Astrocyte (in vitro differentiated cells and primary cell): ENCODE measurements at regions not wholly inside any gene's neighbourhood (a gene's known extent, or its start where the extent isn't known, plus 50 kb on each side); places are given as distances from the start of the nearest gene placed in this dataset.

Experiments used
- DNase-seq: peaks from one replicate; pipeline ENCODE4 v3.0.0-alpha.2; 2010; ENCODE audit warnings: low read depth
- FAIRE-seq: peaks from 2 replicates; lab custom pipeline; 2011; peaks lifted over from hg19 to GRCh38; lab: Jason Lieb, UNC
- H2AFZ ChIP-seq: 2 replicates; pipeline ENCODE4 v1.6.0; 2012; ENCODE audit warnings: low read depth, low read length, inconsistent platforms
- H3K27ac ChIP-seq: 2 replicates; pipeline ENCODE4 v1.5.1; 2011; ENCODE audit warnings: low read depth, low read length, inconsistent platforms
- H3K27me3 ChIP-seq: 2 replicates; pipeline ENCODE4 v1.6.0; 2011; ENCODE audit warnings: low read length, inconsistent platforms; ENCODE audit not compliant: insufficient read depth
- H3K36me3 ChIP-seq: 2 replicates; pipeline ENCODE4 v1.5.1; 2011; ENCODE audit warnings: low read length, inconsistent platforms; ENCODE audit not compliant: insufficient read depth
- H3K4me1 ChIP-seq: 2 replicates; pipeline ENCODE4 v1.5.1; 2011; ENCODE audit warnings: low read length, inconsistent platforms; ENCODE audit not compliant: insufficient read depth
- H3K4me2 ChIP-seq: 2 replicates; pipeline ENCODE4 v1.6.0; 2012; ENCODE audit warnings: low read length, inconsistent platforms
- H3K4me3 ChIP-seq: 2 replicates; pipeline ENCODE4 v1.5.1; 2011; ENCODE audit warnings: low read depth, mild to moderate bottlenecking, low read length, inconsistent platforms; ENCODE audit not compliant: insufficient read depth
- H3K79me2 ChIP-seq: 2 replicates; pipeline ENCODE4 v1.6.0; 2012; ENCODE audit warnings: mild to moderate bottlenecking, low read length, inconsistent platforms; ENCODE audit not compliant: insufficient read depth
- H3K9ac ChIP-seq: 2 replicates; pipeline ENCODE4 v1.6.0; 2012; ENCODE audit warnings: mild to moderate bottlenecking, low read length, inconsistent platforms
- H3K9me3 ChIP-seq: 2 replicates; pipeline ENCODE4 v1.5.1; 2012; ENCODE audit warnings: low read depth, mild to moderate bottlenecking, low read length, inconsistent platforms; ENCODE audit not compliant: insufficient read depth
- H4K20me1 ChIP-seq: 2 replicates; pipeline ENCODE4 v1.6.0; 2012; ENCODE audit warnings: low read length, inconsistent platforms; ENCODE audit not compliant: insufficient read depth
- H3K27ac Mint-ChIP-seq: one replicate; pipeline ENCODE4 v1.8.0; 2021; ENCODE audit warnings: mild to moderate bottlenecking, mixed read lengths; ENCODE audit not compliant: unreplicated experiment
- H3K27me3 Mint-ChIP-seq: one replicate; pipeline ENCODE4 v1.8.0; 2021; ENCODE audit warnings: low read depth, mixed read lengths; ENCODE audit not compliant: unreplicated experiment
- H3K36me3 Mint-ChIP-seq: one replicate; pipeline ENCODE4 v1.8.0; 2021; ENCODE audit warnings: low read depth, mixed read lengths; ENCODE audit not compliant: unreplicated experiment
- H3K4me1 Mint-ChIP-seq: one replicate; pipeline ENCODE4 v1.8.0; 2021; ENCODE audit warnings: low read depth, mixed read lengths; ENCODE audit not compliant: unreplicated experiment
- H3K4me3 Mint-ChIP-seq: one replicate; pipeline ENCODE4 v1.8.0; 2021; ENCODE audit warnings: mild to moderate bottlenecking, moderate library complexity, mixed read lengths; ENCODE audit not compliant: unreplicated experiment
- H3K9me3 Mint-ChIP-seq: one replicate; pipeline ENCODE4 v1.8.0; 2021; ENCODE audit warnings: mild to moderate bottlenecking, mixed read lengths; ENCODE audit not compliant: unreplicated experiment
- CTCF ChIP-seq: IDR thresholded peaks from 2 replicates; pipeline ENCODE4 v1.5.1; 2011; ENCODE audit warnings: low read depth, mild to moderate bottlenecking, inconsistent platforms, low read length, moderate library complexity; ENCODE audit not compliant: insufficient read depth
- EZH2 ChIP-seq: IDR thresholded peaks from 2 replicates; pipeline ENCODE4 v1.6.1; 2012; ENCODE audit warnings: mild to moderate bottlenecking, low read length, inconsistent platforms; ENCODE audit not compliant: insufficient read depth

GRCh38 chr2:38440655-38441054 is 63.6 kb upstream of the ATL2 start:
- H3K4me3 Mint-ChIP-seq: no peak overlapping the region
- Histone ChIP-seq H3K27ac (no peak overlapping the region), H4K20me1 (no peaks in the 10 kb centered on the region), H2AFZ (no peak overlapping the region), H3K4me3 (no peak overlapping the region), H3K79me2 (no peaks in the 10 kb centered on the region), H3K4me1 (peaks cover 14% of the 10 kb centered on the region), H3K36me3 (no peaks in the 10 kb centered on the region), H3K9me3 (no peaks in the 10 kb centered on the region), H3K27me3 (peaks cover 31% of the 10 kb centered on the region), H3K9ac (no peak overlapping the region), H3K4me2 (no peak overlapping the region)
- TF ChIP-seq EZH2: no peak
- no peak for TF ChIP-seq CTCF
- H3K27me3 Mint-ChIP-seq: peaks cover 10% of the 10 kb centered on the region
- no peaks in the 10 kb centered on the region for H3K9me3 Mint-ChIP-seq
- FAIRE-seq (no peak), DNase-seq (no peak)
- no peak overlapping the region for H3K27ac Mint-ChIP-seq
- peaks cover 15% of the 10 kb centered on the region for H3K4me1 Mint-ChIP-seq
- H3K36me3 Mint-ChIP-seq: no peaks in the 10 kb centered on the region

GRCh38 chr2:38439863-38440262 is 62.8 kb upstream of the ATL2 start:
- Mint-ChIP-seq H3K9me3 (no peaks in the 10 kb centered on the region), H3K36me3 (no peaks in the 10 kb centered on the region), H3K4me1 (peaks cover 15% of the 10 kb centered on the region), H3K4me3 (no peak overlapping the region), H3K27me3 (peaks cover 10% of the 10 kb centered on the region), H3K27ac (no peak overlapping the region)
- H3K4me2 ChIP-seq: no peak overlapping the region
- no peaks in the 10 kb centered on the region for H4K20me1 ChIP-seq
- H2AFZ ChIP-seq: no peak overlapping the region
- no peak for TF ChIP-seq CTCF
- no peak for TF ChIP-seq EZH2
- peaks cover 30% of the 10 kb centered on the region for H3K27me3 ChIP-seq
- no peak overlapping the region for H3K9ac ChIP-seq
- no peaks in the 10 kb centered on the region for H3K79me2 ChIP-seq
- H3K4me3 ChIP-seq: no peak overlapping the region
- no peak overlapping the region for H3K27ac ChIP-seq
- no peak for DNase-seq
- no peaks in the 10 kb centered on the region for H3K9me3 ChIP-seq
- H3K4me1 ChIP-seq: peaks cover 14% of the 10 kb centered on the region
- no peak for FAIRE-seq
- no peaks in the 10 kb centered on the region for H3K36me3 ChIP-seq

GRCh38 chr2:38438883-38439612 is 62.0 kb upstream of the ATL2 start:
- DNase-seq (no peak), FAIRE-seq (no peak)
- Mint-ChIP-seq H3K9me3 (peaks cover 4% of the 10 kb centered on the region), H3K4me1 (peaks cover 15% of the 10 kb centered on the region), H3K27ac (no peak overlapping the region), H3K36me3 (no peaks in the 10 kb centered on the region), H3K27me3 (peaks cover 11% of the 10 kb centered on the region), H3K4me3 (no peak overlapping the region)
- Histone ChIP-seq H3K27me3 (peaks cover 28% of the 10 kb centered on the region), H3K36me3 (no peaks in the 10 kb centered on the region), H3K4me2 (no peak overlapping the region), H3K79me2 (no peaks in the 10 kb centered on the region), H3K4me3 (no peak overlapping the region), H2AFZ (no peak overlapping the region), H4K20me1 (no peaks in the 10 kb centered on the region), H3K4me1 (peaks cover 12% of the 10 kb centered on the region), H3K27ac (no peak overlapping the region), H3K9ac (no peak overlapping the region), H3K9me3 (no peaks in the 10 kb centered on the region)
- TF ChIP-seq CTCF (no peak), EZH2 (no peak)
